AG09309 (cell line): ENCODE measurements at regions not wholly inside any gene's neighbourhood (a gene's known extent, or its start where the extent isn't known, plus 50 kb on each side); places are given as distances from the start of the nearest gene placed in this dataset.

ENCODE experiments used
- DNase-seq: peaks from one replicate; pipeline ENCODE4 v3.0.0-alpha.2; 2010; ENCODE audit warnings: low read depth
- H3K4me3 ChIP-seq: 2 replicates; pipeline ENCODE4 v1.5.1; 2011; ENCODE audit warnings: mild to moderate bottlenecking, low read depth, low read length, moderate library complexity; ENCODE audit not compliant: control insufficient read depth
- CTCF ChIP-seq: IDR thresholded peaks from 2 replicates; pipeline ENCODE4 v1.5.1; 2011; ENCODE audit warnings: mild to moderate bottlenecking, low read depth, low read length, inconsistent platforms; ENCODE audit not compliant: insufficient read depth, control insufficient read depth; ENCODE audit errors: missing control alignments

- no peak for TF ChIP-seq CTCF
- DNase-seq, result no peak
- H3K4me3 ChIP-seq, result no peak overlapping the region
These were observed 561.9 kb upstream of the GHITM start for GRCh38 chr10:83577421-83577820.

DNA sequence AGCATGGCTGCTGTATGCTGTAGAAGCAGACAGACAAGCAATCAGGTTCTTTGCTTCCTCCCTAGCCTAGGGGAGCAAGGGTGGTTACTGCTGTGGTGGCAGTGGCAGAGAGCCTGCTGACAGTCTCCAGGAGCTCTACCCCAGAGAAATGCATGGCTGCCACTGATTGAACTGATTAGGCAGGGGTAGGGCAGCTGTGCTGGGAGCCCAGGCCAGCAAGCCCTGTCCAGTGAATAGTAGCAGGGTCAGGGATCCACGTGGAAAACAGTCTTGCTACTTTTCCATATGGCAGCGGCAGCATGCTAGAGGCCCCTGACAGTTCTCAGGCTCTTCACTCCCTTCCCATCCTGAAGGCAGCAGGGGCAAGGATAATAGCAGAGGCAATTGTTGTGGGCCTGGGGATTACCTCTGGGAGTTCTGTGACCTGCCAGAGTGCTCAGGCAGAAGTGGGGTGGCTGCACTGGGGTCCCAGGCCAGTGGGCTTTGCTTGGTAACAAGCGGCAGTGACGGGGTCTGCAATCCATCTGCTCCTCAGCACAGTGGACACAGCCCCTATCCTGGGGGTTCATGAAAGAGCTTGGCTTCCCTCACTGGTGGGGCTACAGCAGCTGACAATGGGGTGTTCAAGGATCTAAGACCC is 558.8 kb upstream of the GHITM start:
- TF ChIP-seq CTCF, result no peak
- DNase-seq, result no peak
- no peak overlapping the region for H3K4me3 ChIP-seq

- no peak for DNase-seq
- no peak for TF ChIP-seq CTCF
- H3K4me3 ChIP-seq, result no peak overlapping the region
These were observed 556.8 kb upstream of the GHITM start for GRCh38 chr10:83582407-83583095.

- DNase-seq, result no peak
- TF ChIP-seq CTCF, result no peak
- H3K4me3 ChIP-seq, result no peak overlapping the region
These were observed 553.6 kb upstream of the GHITM start for GRCh38 chr10:83585686-83586085.

- DNase-seq, result no peak
- TF ChIP-seq CTCF, result no peak
- H3K4me3 ChIP-seq, result no peak overlapping the region
These were observed 546.9 kb upstream of the GHITM start for GRCh38 chr10:83592337-83592935.

DNA sequence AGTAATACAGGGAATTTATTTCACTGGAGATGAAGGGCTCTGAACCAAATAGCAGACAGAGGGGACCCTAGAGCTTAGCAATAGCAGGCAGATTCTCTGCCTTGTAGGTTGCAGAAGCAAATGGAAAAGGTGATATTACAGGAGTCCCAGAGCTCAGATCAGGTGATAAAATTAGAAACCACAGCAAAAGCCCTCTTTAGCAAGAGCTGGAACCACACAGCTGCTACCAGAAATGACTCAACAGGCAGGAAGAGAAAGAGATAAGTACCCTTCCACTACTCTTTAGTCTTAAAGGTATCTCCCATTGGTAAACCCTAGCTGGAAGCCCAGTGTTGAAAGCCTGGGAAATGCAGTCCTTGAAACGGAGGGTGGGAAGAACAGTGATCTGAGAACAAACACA is 535.6 kb upstream of the GHITM start:
- DNase-seq, result no peak
- H3K4me3 ChIP-seq, result no peak overlapping the region
- TF ChIP-seq CTCF, result no peak
